ENCODE measurements at regions not wholly inside any gene's neighbourhood (a gene's known extent, or its start where the extent isn't known, plus 50 kb on each side); places are given as distances from the start of the nearest gene placed in this dataset.
A peak's percentile ranks its signal among the peaks of the same experiment; 100 is the strongest.

DNA sequence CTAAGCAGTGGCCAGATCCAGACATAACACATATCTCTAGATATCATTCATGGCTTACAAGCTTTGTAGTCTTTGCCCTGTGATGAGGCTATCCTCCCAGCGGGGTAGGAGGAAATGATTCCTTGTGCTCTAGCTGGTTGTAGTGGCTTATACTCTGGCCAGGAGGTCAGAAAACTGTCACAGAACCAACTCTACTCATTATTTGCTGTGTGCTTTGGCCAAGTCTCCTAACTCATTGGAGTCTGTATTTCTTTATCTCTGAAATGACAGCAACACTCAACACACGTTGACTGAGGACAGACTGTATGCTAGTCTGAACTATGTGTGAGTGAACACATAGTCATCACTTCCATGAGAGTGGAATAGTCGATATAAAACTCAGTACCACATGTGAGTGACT is 116.7 kb upstream of the F3 start:
- H2AFZ ChIP-seq (replicated peaks; ENCODE audit: low read length, poor library complexity): peak overlapping the region; percentile 71
- peak overlapping the region; percentile 66 for H3K23ac ChIP-seq (ENCODE audit: low read depth, low read length)
- peak overlapping the region; percentile 13; the same call in 1 of the 2 replicates for H3K4me2 ChIP-seq (ENCODE audit: low read depth, low read length)
- peak overlapping the region; percentile 96 for H2BK120ac ChIP-seq (ENCODE audit: low read depth, low read length)
- H2BK20ac ChIP-seq (ENCODE audit: low read depth, low read length): peak overlapping the region; percentile 81
- peak overlapping the region; percentile 53 for H3K14ac ChIP-seq (replicated peaks; ENCODE audit: low read depth, low read length)
- H3K4me3 ChIP-seq (ENCODE audit: insufficient read depth, low read depth, low read length): no peak overlapping the region
- no peaks in the 10 kb centered on the region for H3K9me3 ChIP-seq (ENCODE audit: control insufficient read depth, insufficient read depth, low read length)
- H4K8ac ChIP-seq (ENCODE audit: low read depth in 2 of 2, low read length in 2 of 2): peak overlapping the region; percentile 18 to 86
- peaks cover 22% of the 10 kb centered on the region for H3K4me1 ChIP-seq (ENCODE audit: control insufficient read depth, insufficient read depth, low read length)
- H3K79me1 ChIP-seq (ENCODE audit: low read depth in 1 of 2, low read length in 2 of 2): 0 out of 4 replicates have a peak, but pooled peaks cover 0 to 5% of the 10 kb centered on the region in 2 experiments
- BruUV-seq (replicated peaks): no TSS peak
- H3K27me3 ChIP-seq (ENCODE audit: control insufficient read depth, insufficient read depth, low read length): no peaks in the 10 kb centered on the region
- peak overlapping the region; percentile 55 for H4K91ac ChIP-seq (ENCODE audit: insufficient read depth, low read depth, low read length)
- H3K9ac ChIP-seq (ENCODE audit: low read depth, low read length): peak overlapping the region; percentile 8; the same call in 1 of the 2 replicates
- peak overlapping the region; percentile 95 for H2BK15ac ChIP-seq (ENCODE audit: low read depth, low read length)
- peak overlapping the region; percentile 94 for H2BK5ac ChIP-seq (ENCODE audit: low read depth, low read length, poor library complexity, severe bottlenecking)
- ChIA-PET CTCF (no interaction called here), POLR2A (ENCODE audit: unreplicated experiment) (no interaction called here)
- H4K5ac ChIP-seq (ENCODE audit: low read depth, low read length): peak overlapping the region; percentile 75; the same call in 1 of the 2 replicates
- ATAC-seq (ENCODE audit: low read depth): peak; percentile 56
- H3K18ac ChIP-seq (ENCODE audit: low read depth, low read length): peak overlapping the region; percentile 56
- WGBS, 2 experiments (ENCODE audit: extremely low coverage in 2 of 2, insufficient read length in 1 of 2): no CpG with 5 or more reads among the region's 3 CpGs
- TF ChIP-seq, protein P1, sequence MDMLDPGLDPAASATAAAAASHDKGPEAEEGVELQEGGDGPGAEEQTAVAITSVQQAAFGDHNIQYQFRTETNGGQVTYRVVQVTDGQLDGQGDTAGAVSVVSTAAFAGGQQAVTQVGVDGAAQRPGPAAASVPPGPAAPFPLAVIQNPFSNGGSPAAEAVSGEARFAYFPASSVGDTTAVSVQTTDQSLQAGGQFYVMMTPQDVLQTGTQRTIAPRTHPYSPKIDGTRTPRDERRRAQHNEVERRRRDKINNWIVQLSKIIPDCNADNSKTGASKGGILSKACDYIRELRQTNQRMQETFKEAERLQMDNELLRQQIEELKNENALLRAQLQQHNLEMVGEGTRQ (IDR thresholded peaks at IDR 0.05; ENCODE audit: low read depth, low read length): no peak
- TF ChIP-seq CHD1 (IDR thresholded peaks at IDR 0.05; ENCODE audit: low read depth, low read length) (no peak), RFX5 (IDR thresholded peaks at IDR 0.05; ENCODE audit: low read depth, low read length) (no peak), NFE2L2 (IDR thresholded peaks at IDR 0.05; ENCODE audit: low read depth, low read length) (no peak), SMC3 (IDR thresholded peaks at IDR 0.05; ENCODE audit: low read depth, low read length) (no peak), POLR2A (IDR thresholded peaks at IDR 0.05; ENCODE audit: low read depth, low read length) (no peak), CEBPB (IDR thresholded peaks at IDR 0.05; ENCODE audit: low read depth, low read length) (no peak), MAZ (IDR thresholded peaks at IDR 0.05; ENCODE audit: borderline replicate concordance, low read depth, low read length) (no peak), MXI1 (IDR thresholded peaks at IDR 0.05; ENCODE audit: borderline replicate concordance, low read depth, low read length) (no peak), FOS (IDR thresholded peaks at IDR 0.05; ENCODE audit: low read depth, low read length) (no peak), RAD21 (IDR thresholded peaks at IDR 0.05; ENCODE audit: low read length) (no peak), BHLHE40 (IDR thresholded peaks at IDR 0.05; ENCODE audit: low read depth, low read length) (no peak), RCOR1 (IDR thresholded peaks at IDR 0.05; ENCODE audit: insufficient replicate concordance, low read length) (no peak), MAFK (IDR thresholded peaks at IDR 0.05; ENCODE audit: low read depth, low read length) (no peak)
- TF ChIP-seq, protein P2, sequence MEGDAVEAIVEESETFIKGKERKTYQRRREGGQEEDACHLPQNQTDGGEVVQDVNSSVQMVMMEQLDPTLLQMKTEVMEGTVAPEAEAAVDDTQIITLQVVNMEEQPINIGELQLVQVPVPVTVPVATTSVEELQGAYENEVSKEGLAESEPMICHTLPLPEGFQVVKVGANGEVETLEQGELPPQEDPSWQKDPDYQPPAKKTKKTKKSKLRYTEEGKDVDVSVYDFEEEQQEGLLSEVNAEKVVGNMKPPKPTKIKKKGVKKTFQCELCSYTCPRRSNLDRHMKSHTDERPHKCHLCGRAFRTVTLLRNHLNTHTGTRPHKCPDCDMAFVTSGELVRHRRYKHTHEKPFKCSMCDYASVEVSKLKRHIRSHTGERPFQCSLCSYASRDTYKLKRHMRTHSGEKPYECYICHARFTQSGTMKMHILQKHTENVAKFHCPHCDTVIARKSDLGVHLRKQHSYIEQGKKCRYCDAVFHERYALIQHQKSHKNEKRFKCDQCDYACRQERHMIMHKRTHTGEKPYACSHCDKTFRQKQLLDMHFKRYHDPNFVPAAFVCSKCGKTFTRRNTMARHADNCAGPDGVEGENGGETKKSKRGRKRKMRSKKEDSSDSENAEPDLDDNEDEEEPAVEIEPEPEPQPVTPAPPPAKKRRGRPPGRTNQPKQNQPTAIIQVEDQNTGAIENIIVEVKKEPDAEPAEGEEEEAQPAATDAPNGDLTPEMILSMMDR (conservative IDR thresholded peaks at IDR 0.05; ENCODE audit: low read depth, low read length): no peak
- TF ChIP-seq, protein P3, sequence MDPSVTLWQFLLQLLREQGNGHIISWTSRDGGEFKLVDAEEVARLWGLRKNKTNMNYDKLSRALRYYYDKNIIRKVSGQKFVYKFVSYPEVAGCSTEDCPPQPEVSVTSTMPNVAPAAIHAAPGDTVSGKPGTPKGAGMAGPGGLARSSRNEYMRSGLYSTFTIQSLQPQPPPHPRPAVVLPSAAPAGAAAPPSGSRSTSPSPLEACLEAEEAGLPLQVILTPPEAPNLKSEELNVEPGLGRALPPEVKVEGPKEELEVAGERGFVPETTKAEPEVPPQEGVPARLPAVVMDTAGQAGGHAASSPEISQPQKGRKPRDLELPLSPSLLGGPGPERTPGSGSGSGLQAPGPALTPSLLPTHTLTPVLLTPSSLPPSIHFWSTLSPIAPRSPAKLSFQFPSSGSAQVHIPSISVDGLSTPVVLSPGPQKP (IDR thresholded peaks at IDR 0.05; ENCODE audit: borderline replicate concordance, low read depth, low read length): no peak
- intact Hi-C loops (cut with micrococcal nuclease) (no loop called here), dilution Hi-C loops (cut with HindIII; ENCODE audit: low sequenced_read_pairs, unreplicated experiment) (no loop called here), in situ Hi-C loops (cut with MboI; ENCODE audit: low sequenced_read_pairs) (no loop called here)
- H3K4ac ChIP-seq (ENCODE audit: low read depth, low read length): peak overlapping the region; percentile 80
- peak overlapping the region; percentile 84; the same call in 1 of the 2 replicates for H3K56ac ChIP-seq (ENCODE audit: extremely low read depth, insufficient read depth, low read length)
- no peaks in the 10 kb centered on the region for H3K36me3 ChIP-seq (ENCODE audit: control insufficient read depth, insufficient read depth, low read length)
- H2AK9ac ChIP-seq (replicated peaks; ENCODE audit: low read depth, low read length, poor library complexity): peak overlapping the region; percentile 59
- DNase-seq: peak; percentile 79
- peak overlapping the region; percentile 60 for H3K27ac ChIP-seq (ENCODE audit: insufficient read depth, low read length)
- no peaks in the 10 kb centered on the region for H4K20me1 ChIP-seq (ENCODE audit: insufficient read depth, low read length)
- H3K9me1 ChIP-seq (ENCODE audit: insufficient read depth, low read length): peaks cover 20% of the 10 kb centered on the region
- H2AK5ac ChIP-seq (ENCODE audit: low read depth, low read length): peak overlapping the region; percentile 68
